IMR-90 (cell line): ENCODE measurements at regions not wholly inside any gene's neighbourhood (a gene's known extent, or its start where the extent isn't known, plus 50 kb on each side); places are given as distances from the start of the nearest gene placed in this dataset.

Experiments used
- ATAC-seq: fragments of 200-7000 bp; cut with Tn5 transposase; 2 replicates; pipeline ENCODE4 v1.9.1; 2020; ENCODE audit warnings: low read depth, mild to moderate bottlenecking, moderate library complexity
- BruUV-seq: library from RNA; stranded (reverse); fragments of 400-500 nt; replicated peaks from 2 replicates; lab custom pipeline; 2021; lab: Mats Ljungman, UMichigan
- CTCF ChIA-PET: fragments of 300-600 bp; formaldehyde crosslinking; extraction: SDS; loops from one replicate; lab custom pipeline; 2021; ENCODE audit warnings: antibody characterized with exemption; lab: Yijun Ruan, JAX
- POLR2A ChIA-PET: fragments of 300-600 bp; sonication (Branson Sonifier 250); formaldehyde crosslinking; loops from one replicate; lab custom pipeline; 2022; ENCODE audit warnings: antibody characterized with exemption; ENCODE audit not compliant: unreplicated experiment; lab: Charles Lee
- DNase-seq: peaks from one replicate; pipeline ENCODE4 v3.0.0; 2013
- H2AFZ ChIP-seq: replicated peaks from 2 replicates; pipeline ENCODE3; 2013; ENCODE audit warnings: low read length, mild to moderate bottlenecking; ENCODE audit not compliant: poor library complexity
- H2AK5ac ChIP-seq: 2 replicates; pipeline ENCODE4 v1.6.1; 2013; ENCODE audit warnings: low read depth, low read length, inconsistent platforms
- H2AK9ac ChIP-seq: replicated peaks from 2 replicates; pipeline ENCODE3; 2013; ENCODE audit warnings: mild to moderate bottlenecking, low read depth, low read length, moderate library complexity; ENCODE audit not compliant: poor library complexity
- H2BK120ac ChIP-seq: 2 replicates; pipeline ENCODE4 v1.6.1; 2013; ENCODE audit warnings: low read depth, low read length, inconsistent platforms
- H2BK15ac ChIP-seq: 3 replicates; pipeline ENCODE4 v1.6.1; 2013; ENCODE audit warnings: low read depth, low read length, inconsistent platforms
- H2BK20ac ChIP-seq: 2 replicates; pipeline ENCODE4 v1.6.1; 2013; ENCODE audit warnings: low read depth, mild to moderate bottlenecking, inconsistent platforms, low read length, moderate library complexity
- H2BK5ac ChIP-seq: 2 replicates; pipeline ENCODE4 v1.6.1; 2013; ENCODE audit warnings: mild to moderate bottlenecking, low read depth, low read length, inconsistent platforms; ENCODE audit not compliant: poor library complexity, severe bottlenecking
- H3K14ac ChIP-seq: replicated peaks from 2 replicates; pipeline ENCODE4 v1.6.1; 2013; ENCODE audit warnings: low read depth, low read length, inconsistent platforms
- H3K18ac ChIP-seq: 2 replicates; pipeline ENCODE4 v1.6.1; 2013; ENCODE audit warnings: low read depth, low read length, control low read depth
- H3K23ac ChIP-seq: 2 replicates; pipeline ENCODE4 v1.6.1; 2013; ENCODE audit warnings: low read depth, low read length, inconsistent platforms
- H3K27ac ChIP-seq: 2 replicates; pipeline ENCODE4 v1.5.1; 2013; ENCODE audit warnings: mild to moderate bottlenecking, control low read depth, low read length; ENCODE audit not compliant: insufficient read depth
- H3K27me3 ChIP-seq: 2 replicates; pipeline ENCODE4 v1.6.1; 2013; ENCODE audit warnings: low read length; ENCODE audit not compliant: control insufficient read depth, insufficient read depth
- H3K36me3 ChIP-seq: 2 replicates; pipeline ENCODE4 v1.6.1; 2013; ENCODE audit warnings: low read length, mixed read lengths; ENCODE audit not compliant: control insufficient read depth, insufficient read depth
- H3K4ac ChIP-seq: 2 replicates; pipeline ENCODE4 v1.6.1; 2013; ENCODE audit warnings: low read depth, low read length, inconsistent platforms
- H3K4me1 ChIP-seq: 2 replicates; pipeline ENCODE4 v1.6.1; 2013; ENCODE audit warnings: low read length, mixed read lengths; ENCODE audit not compliant: control insufficient read depth, insufficient read depth
- H3K4me2 ChIP-seq: 2 replicates; pipeline ENCODE4 v1.6.1; 2013; ENCODE audit warnings: low read depth, mild to moderate bottlenecking, control low read depth, low read length, moderate library complexity
- H3K4me3 ChIP-seq: 2 replicates; pipeline ENCODE4 v1.5.1; 2013; ENCODE audit warnings: low read depth, mild to moderate bottlenecking, control low read depth, low read length, moderate library complexity; ENCODE audit not compliant: insufficient read depth
- H3K56ac ChIP-seq: 2 replicates; pipeline ENCODE4 v1.6.1; 2013; ENCODE audit warnings: low read length, inconsistent platforms; ENCODE audit not compliant: insufficient read depth; ENCODE audit errors: extremely low read depth
- H3K79me1 ChIP-seq, 2 experiments: 2 replicates each; pipeline ENCODE4 v1.6.1; 2013; ENCODE audit warnings: low read length in 2 of 2, inconsistent platforms in 1 of 2, low read depth in 1 of 2
- H3K9ac ChIP-seq: 2 replicates; pipeline ENCODE4 v1.6.1; 2013; ENCODE audit warnings: low read depth, low read length, control low read depth
- H3K9me1 ChIP-seq: 2 replicates; pipeline ENCODE4 v1.6.1; 2013; ENCODE audit warnings: low read length, inconsistent platforms; ENCODE audit not compliant: insufficient read depth
- H3K9me3 ChIP-seq: 2 replicates; pipeline ENCODE4 v1.6.1; 2013; ENCODE audit warnings: low read length; ENCODE audit not compliant: control insufficient read depth, insufficient read depth
- H4K20me1 ChIP-seq: 2 replicates; pipeline ENCODE4 v1.6.1; 2013; ENCODE audit warnings: low read length, inconsistent platforms; ENCODE audit not compliant: insufficient read depth
- H4K5ac ChIP-seq: 2 replicates; pipeline ENCODE4 v1.6.1; 2013; ENCODE audit warnings: mild to moderate bottlenecking, low read depth, low read length, control low read depth
- H4K8ac ChIP-seq, 2 experiments: 2 replicates each; pipeline ENCODE4 v1.6.1; 2013; ENCODE audit warnings: low read depth in 2 of 2, low read length in 2 of 2, control low read depth in 1 of 2, inconsistent platforms in 1 of 2
- H4K91ac ChIP-seq: 2 replicates; pipeline ENCODE4 v1.6.1; 2013; ENCODE audit warnings: low read depth, low read length, inconsistent platforms; ENCODE audit not compliant: insufficient read depth
- CEBPB ChIP-seq: IDR thresholded peaks from 2 replicates; pipeline ENCODE4 v1.6.1; 2012; ENCODE audit warnings: low read depth, low read length, improper control_type of control experiment
- CHD1 ChIP-seq: IDR thresholded peaks from 2 replicates; pipeline ENCODE4 v1.6.1; 2012; ENCODE audit warnings: low read depth, low read length, improper control_type of control experiment
- WGBS, 2 experiments: methylation state at CpG; one replicate each; pipeline versions ENCODE4 v1.1.5 to v1.1.7; 2013; ENCODE audit warnings: missing lambda C conversion rate in 2 of 2; ENCODE audit not compliant: insufficient read length in 1 of 2; ENCODE audit errors: extremely low coverage in 2 of 2; 5-methylcytosine and 5-hydroxymethylcytosine counted together
- dilution Hi-C: fragments of 300-500 bp; cut with HindIII; formaldehyde crosslinking; loops from one replicate; pipeline ENCODE4 v1.14.3; 2018; ENCODE audit warnings: low sequenced_read_pairs; ENCODE audit not compliant: unreplicated experiment
- in situ Hi-C: fragments of 300-500 bp; cut with MboI; formaldehyde crosslinking; loops from 3 replicates; pipeline ENCODE4 v1.14.3; 2019; ENCODE audit warnings: low sequenced_read_pairs, inconsistent platforms, mixed read lengths
- intact Hi-C: fragments of 100-400 bp; cut with micrococcal nuclease; formaldehyde crosslinking; loops from 2 replicates; pipeline ENCODE4 v1.10.0; 2022

DNA sequence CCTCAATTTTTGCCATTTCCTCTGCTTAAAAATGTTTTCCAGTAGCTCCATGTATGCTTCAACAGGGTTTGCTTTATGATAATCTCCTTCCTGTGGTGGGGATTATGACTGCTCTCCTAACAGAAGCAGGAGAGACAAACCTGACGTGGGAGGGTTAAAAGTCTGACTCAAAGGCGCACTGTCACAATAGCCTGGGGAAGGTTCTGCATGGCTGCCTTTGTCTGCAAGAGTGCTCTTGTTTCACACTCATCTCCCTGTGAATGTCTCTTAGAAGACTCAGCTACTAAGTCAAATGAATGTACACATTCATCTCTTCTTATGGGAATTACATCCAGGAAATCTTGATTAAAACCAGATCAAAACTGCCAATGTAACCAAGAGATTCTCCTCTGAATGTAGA, 90.9 kb upstream of the MTAP start:
- Histone ChIP-seq H3K23ac (no peak overlapping the region), H2AFZ (no peak overlapping the region), H2BK20ac (0 out of 2 replicates have a peak overlapping the region, but pooled peaks have one; percentile 13), H3K4me3 (no peak overlapping the region), H4K5ac (no peak overlapping the region), H3K27me3 (no peaks in the 10 kb centered on the region), H3K36me3 (no peaks in the 10 kb centered on the region), H2BK120ac (no peak overlapping the region), H2AK9ac (no peak overlapping the region), H3K79me1 (no peaks in the 10 kb centered on the region), H4K20me1 (no peaks in the 10 kb centered on the region), H3K18ac (no peak overlapping the region), H2BK5ac (no peak overlapping the region), H4K8ac (no peak overlapping the region), H3K9me3 (no peaks in the 10 kb centered on the region), H4K91ac (no peak overlapping the region), H2BK15ac (no peak overlapping the region), H3K4me2 (no peak overlapping the region), H3K27ac (no peak overlapping the region), H3K9me1 (no peaks in the 10 kb centered on the region), H3K9ac (no peak overlapping the region), H3K56ac (no peak overlapping the region), H3K14ac (no peak overlapping the region), H3K4me1 (peaks cover 6% of the 10 kb centered on the region; the same call in 1 of the 2 replicates), H2AK5ac (no peak overlapping the region), H3K4ac (no peak overlapping the region)
- BruUV-seq: no TSS peak
- POLR2A ChIA-PET: no interaction called here
- TF ChIP-seq CHD1 (no peak), CEBPB (peak; percentile 9; the same call in 1 of the 2 replicates)
- DNase-seq: peak; percentile 54
- CTCF ChIA-PET: no interaction called here
- intact Hi-C loops (no loop called here), dilution Hi-C loops (no loop called here), in situ Hi-C loops (no loop called here)
- WGBS, 2 experiments: no CpG with 5 or more reads among the region's 2 CpGs
- ATAC-seq: no peak
